HG03342 (cell line): ENCODE measurements at regions not wholly inside any gene's neighbourhood (a gene's known extent, or its start where the extent isn't known, plus 50 kb on each side); places are given as distances from the start of the nearest gene placed in this dataset.
"Not testable (repeated sequence)": the region's sequence is repeated elsewhere in the genome, so short reads cannot be mapped to it uniquely, and the experiment has no call there.

Experiments
- ATAC-seq: cut with Tn5 transposase; IDR thresholded peaks from one replicate; pipeline ENCODE4 v1.9.1; 2021; ENCODE audit warnings: mild to moderate bottlenecking, moderate library complexity; ENCODE audit not compliant: unreplicated experiment

- not testable (repeated sequence) for ATAC-seq
Measured at GRCh38 chr1:220475608-220476007, 52.3 kb upstream of the MARK1 start.

- not testable (repeated sequence) for ATAC-seq
Measured at GRCh38 chr1:220475141-220475540, 52.8 kb upstream of the MARK1 start.

- no peak for ATAC-seq
Measured at GRCh38 chr1:220473440-220473839, 54.5 kb upstream of the MARK1 start.

GRCh38 chr1:220462752-220463151, 65.2 kb upstream of the MARK1 start:
- no peak for ATAC-seq

GRCh38 chr1:220458936-220459335, 69.0 kb upstream of the MARK1 start:
- ATAC-seq = no peak

- no peak for ATAC-seq
Measured at GRCh38 chr1:220457957-220458609, 69.9 kb upstream of the MARK1 start.

GRCh38 chr1:220455559-220455958, 72.4 kb upstream of the MARK1 start:
- ATAC-seq = no peak

- no peak for ATAC-seq
Measured at GRCh38 chr1:220454155-220454777, 73.7 kb upstream of the MARK1 start.

- ATAC-seq = no peak
Measured at GRCh38 chr1:220453371-220453770, 74.6 kb upstream of the MARK1 start.

- ATAC-seq = no peak
Measured at GRCh38 chr1:220451532-220451931, 76.4 kb upstream of the MARK1 start.

- ATAC-seq = no peak
Measured at GRCh38 chr1:220450927-220451326, 77.0 kb upstream of the MARK1 start.

GRCh38 chr1:220448217-220448616, 79.7 kb upstream of the MARK1 start:
- no peak for ATAC-seq

GRCh38 chr1:220444586-220444985, 83.3 kb upstream of the MARK1 start:
- not testable (repeated sequence) for ATAC-seq

- no peak for ATAC-seq
Measured at GRCh38 chr1:220441211-220441610, 86.7 kb upstream of the MARK1 start.

- no peak for ATAC-seq
Measured at GRCh38 chr1:220438741-220439140, 89.2 kb upstream of the MARK1 start.

GRCh38 chr1:220432408-220432807, 95.5 kb upstream of the MARK1 start:
- no peak for ATAC-seq

- no peak for ATAC-seq
Measured at GRCh38 chr1:220431554-220432239, 96.2 kb upstream of the MARK1 start.

GRCh38 chr1:220430586-220430985, 97.3 kb upstream of the MARK1 start:
- no peak for ATAC-seq

- ATAC-seq = no peak
Measured at GRCh38 chr1:220430059-220430458, 97.9 kb upstream of the MARK1 start.

- ATAC-seq = no peak
Measured at GRCh38 chr1:220426989-220427388, 100.9 kb upstream of the MARK1 start.

- ATAC-seq = no peak
Measured at GRCh38 chr1:220425852-220426251, 102.1 kb upstream of the MARK1 start.

GRCh38 chr1:220421508-220421907, 106.4 kb upstream of the MARK1 start:
- ATAC-seq = no peak
